SU-DHL-6 (cell line): ENCODE measurements at regions not wholly inside any gene's neighbourhood (a gene's known extent, or its start where the extent isn't known, plus 50 kb on each side); places are given as distances from the start of the nearest gene placed in this dataset.

Experiments
- H2AFZ ChIP-seq: fragments of 200-600 bp; sonication (generic); 2 replicates; pipeline ENCODE4 v1.6.1; 2014; ENCODE audit warnings: low read depth, mild to moderate bottlenecking, moderate library complexity, mixed read lengths, antibody characterized with exemption, low read length; ENCODE audit not compliant: severe bottlenecking
- H3F3A ChIP-seq: fragments of 200-600 bp; shearing (Covaris generic); 2 replicates; pipeline ENCODE4 v1.6.0; 2016; ENCODE audit warnings: antibody characterized with exemption, mild to moderate bottlenecking; ENCODE audit not compliant: insufficient read depth
- H3K27ac ChIP-seq: fragments of 200-600 bp; sonication (generic); 2 replicates; pipeline ENCODE4 v1.5.1; 2016; ENCODE audit warnings: low read depth, mild to moderate bottlenecking, low read length, moderate library complexity, mixed read lengths
- H3K27me3 ChIP-seq: fragments of 200-600 bp; sonication (generic), shearing (Covaris generic); 2 replicates; pipeline ENCODE4 v1.6.0; 2014; ENCODE audit warnings: mild to moderate bottlenecking, low read length
- H3K36me3 ChIP-seq: fragments of 200-600 bp; sonication (generic); 2 replicates; pipeline ENCODE4 v1.6.1; 2014; ENCODE audit warnings: mild to moderate bottlenecking, low read length, mixed read lengths
- H3K4me2 ChIP-seq: fragments of 300-600, 200-600 bp; shearing (Covaris generic), sonication (generic); 2 replicates; pipeline ENCODE4 v1.6.0; 2014; ENCODE audit warnings: low read length, low read depth, mild to moderate bottlenecking; ENCODE audit not compliant: poor library complexity, severe bottlenecking
- H3K4me3 ChIP-seq: fragments of 200-600 bp; sonication (generic); 2 replicates; pipeline ENCODE4 v1.5.1; 2014; ENCODE audit warnings: antibody characterized with exemption, low read length, mild to moderate bottlenecking, mixed read lengths; ENCODE audit not compliant: insufficient read depth, poor library complexity, severe bottlenecking
- H3K79me2 ChIP-seq: fragments of 200-600 bp; sonication (generic); 2 replicates; pipeline ENCODE4 v1.6.1; 2014; ENCODE audit warnings: mild to moderate bottlenecking, low read length, moderate library complexity; ENCODE audit not compliant: insufficient read depth
- H3K9ac ChIP-seq: fragments of 200-600 bp; sonication (generic); 2 replicates; pipeline ENCODE4 v1.7.0; 2014; ENCODE audit warnings: mild to moderate bottlenecking, low read length
- H3K9me2 ChIP-seq: fragments of 200-600 bp; sonication (generic); replicated peaks from 2 replicates; pipeline ENCODE4 v1.6.1; 2014; ENCODE audit warnings: low read length; ENCODE audit not compliant: insufficient read depth
- H3K9me3 ChIP-seq: fragments of 200-600 bp; sonication (generic); 2 replicates; pipeline ENCODE4 v1.6.1; 2014; ENCODE audit warnings: low read length, mixed read lengths; ENCODE audit not compliant: insufficient read depth
- H4K20me1 ChIP-seq: fragments of 200-600 bp; sonication (generic); 2 replicates; pipeline ENCODE4 v1.6.1; 2014; ENCODE audit warnings: low read depth, mild to moderate bottlenecking, antibody characterized with exemption, low read length, moderate library complexity, mixed read lengths
- EZH2phosphoT487 ChIP-seq: fragments of 200-600 bp; sonication (generic), shearing (Covaris generic); conservative IDR thresholded peaks from 2 replicates; pipeline ENCODE4 v1.6.1; 2018; ENCODE audit warnings: mild to moderate bottlenecking, antibody characterized with exemption, low read length, moderate library complexity, mixed read lengths
- TF ChIP-seq, protein P1 (sequence below): fragments of 200-600 bp; sonication (generic); IDR thresholded peaks from one replicate; pipeline ENCODE4 v1.5.1; 2017; ENCODE audit warnings: antibody characterized with exemption, mild to moderate bottlenecking, low read length, moderate library complexity; ENCODE audit not compliant: insufficient read depth, poor library complexity, severe bottlenecking

- H2AFZ ChIP-seq: no peak overlapping the region
- H3K27ac ChIP-seq: no peak overlapping the region
- no peak overlapping the region for H3K4me2 ChIP-seq
- no peaks in the 10 kb centered on the region for H4K20me1 ChIP-seq
- H3K27me3 ChIP-seq: no peaks in the 10 kb centered on the region
- H3K9ac ChIP-seq: no peak overlapping the region
- H3F3A ChIP-seq: no peaks in the 10 kb centered on the region
- no peaks in the 10 kb centered on the region for H3K9me3 ChIP-seq
- H3K9me2 ChIP-seq: no peaks in the 10 kb centered on the region
- no peaks in the 10 kb centered on the region for H3K79me2 ChIP-seq
- H3K36me3 ChIP-seq: no peaks in the 10 kb centered on the region
- H3K4me3 ChIP-seq: no peak overlapping the region
- TF ChIP-seq EZH2phosphoT487: no peak
- TF ChIP-seq, protein P1, sequence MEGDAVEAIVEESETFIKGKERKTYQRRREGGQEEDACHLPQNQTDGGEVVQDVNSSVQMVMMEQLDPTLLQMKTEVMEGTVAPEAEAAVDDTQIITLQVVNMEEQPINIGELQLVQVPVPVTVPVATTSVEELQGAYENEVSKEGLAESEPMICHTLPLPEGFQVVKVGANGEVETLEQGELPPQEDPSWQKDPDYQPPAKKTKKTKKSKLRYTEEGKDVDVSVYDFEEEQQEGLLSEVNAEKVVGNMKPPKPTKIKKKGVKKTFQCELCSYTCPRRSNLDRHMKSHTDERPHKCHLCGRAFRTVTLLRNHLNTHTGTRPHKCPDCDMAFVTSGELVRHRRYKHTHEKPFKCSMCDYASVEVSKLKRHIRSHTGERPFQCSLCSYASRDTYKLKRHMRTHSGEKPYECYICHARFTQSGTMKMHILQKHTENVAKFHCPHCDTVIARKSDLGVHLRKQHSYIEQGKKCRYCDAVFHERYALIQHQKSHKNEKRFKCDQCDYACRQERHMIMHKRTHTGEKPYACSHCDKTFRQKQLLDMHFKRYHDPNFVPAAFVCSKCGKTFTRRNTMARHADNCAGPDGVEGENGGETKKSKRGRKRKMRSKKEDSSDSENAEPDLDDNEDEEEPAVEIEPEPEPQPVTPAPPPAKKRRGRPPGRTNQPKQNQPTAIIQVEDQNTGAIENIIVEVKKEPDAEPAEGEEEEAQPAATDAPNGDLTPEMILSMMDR: no peak
Measured at GRCh38 chr14:87852107-87852506, 140.9 kb downstream of the GALC start.

DNA sequence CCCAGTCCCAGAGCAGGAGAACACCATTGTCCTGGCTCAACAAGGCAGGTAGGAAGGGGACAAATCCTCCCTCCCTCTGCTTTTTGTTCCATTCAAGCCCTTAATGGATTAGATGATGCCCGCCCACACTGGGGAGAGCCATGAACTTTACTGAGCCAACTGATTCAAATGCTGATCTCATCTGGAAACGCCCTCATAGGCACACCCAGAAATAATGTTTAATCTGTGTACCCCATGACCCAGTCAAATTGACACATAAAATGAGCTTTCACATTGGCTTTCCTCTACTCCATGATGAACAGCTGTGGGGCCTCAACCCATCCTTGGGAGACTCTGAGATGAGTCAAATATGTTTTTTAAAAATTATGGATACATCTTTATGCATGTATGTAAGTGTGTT is 141.8 kb downstream of the GALC start:
- no peaks in the 10 kb centered on the region for H3F3A ChIP-seq
- no peak overlapping the region for H3K4me2 ChIP-seq
- no peak for TF ChIP-seq EZH2phosphoT487
- TF ChIP-seq, protein P1: no peak
- H3K9ac ChIP-seq: no peak overlapping the region
- H3K4me3 ChIP-seq: no peak overlapping the region
- H3K27ac ChIP-seq: no peak overlapping the region
- no peaks in the 10 kb centered on the region for H3K9me3 ChIP-seq
- H2AFZ ChIP-seq: no peak overlapping the region
- no peaks in the 10 kb centered on the region for H4K20me1 ChIP-seq
- no peaks in the 10 kb centered on the region for H3K79me2 ChIP-seq
- H3K36me3 ChIP-seq: no peaks in the 10 kb centered on the region
- H3K27me3 ChIP-seq: no peaks in the 10 kb centered on the region
- H3K9me2 ChIP-seq: no peaks in the 10 kb centered on the region

GRCh38 chr14:87847216-87847755 is 145.7 kb downstream of the GALC start:
- H3K9ac ChIP-seq: no peak overlapping the region
- H3K4me3 ChIP-seq: no peak overlapping the region
- H3K9me2 ChIP-seq: no peaks in the 10 kb centered on the region
- TF ChIP-seq EZH2phosphoT487: no peak
- TF ChIP-seq, protein P1: no peak
- no peaks in the 10 kb centered on the region for H3K36me3 ChIP-seq
- H3K27ac ChIP-seq: no peak overlapping the region
- H2AFZ ChIP-seq: no peak overlapping the region
- no peaks in the 10 kb centered on the region for H3K27me3 ChIP-seq
- no peaks in the 10 kb centered on the region for H4K20me1 ChIP-seq
- no peaks in the 10 kb centered on the region for H3K9me3 ChIP-seq
- no peaks in the 10 kb centered on the region for H3F3A ChIP-seq
- H3K79me2 ChIP-seq: no peaks in the 10 kb centered on the region
- no peak overlapping the region for H3K4me2 ChIP-seq
